HUES48 (cell line): ENCODE measurements at regions not wholly inside any gene's neighbourhood (a gene's known extent, or its start where the extent isn't known, plus 50 kb on each side); places are given as distances from the start of the nearest gene placed in this dataset.

Experiments used
- H3K27ac ChIP-seq: one replicate; pipeline ENCODE4 v1.7.0; 2013; ENCODE audit warnings: low read depth, low read length, inconsistent platforms
- H3K27me3 ChIP-seq: 2 replicates; pipeline ENCODE4 v1.6.1; 2013; ENCODE audit warnings: mild to moderate bottlenecking, low read length; ENCODE audit not compliant: control insufficient read depth, insufficient read depth
- H3K36me3 ChIP-seq: 2 replicates; pipeline ENCODE4 v1.6.1; 2013; ENCODE audit warnings: low read length; ENCODE audit not compliant: control insufficient read depth, insufficient read depth
- H3K4me1 ChIP-seq: 2 replicates; pipeline ENCODE4 v1.6.1; 2013; ENCODE audit warnings: mild to moderate bottlenecking, low read length; ENCODE audit not compliant: control insufficient read depth, insufficient read depth
- H3K4me3 ChIP-seq: 2 replicates; pipeline ENCODE4 v1.5.1; 2013; ENCODE audit warnings: mild to moderate bottlenecking, low read depth, low read length
- H3K9ac ChIP-seq: 2 replicates; pipeline ENCODE4 v1.6.1; 2013; ENCODE audit warnings: mild to moderate bottlenecking, low read depth, low read length, moderate library complexity
- H3K9me3 ChIP-seq: 2 replicates; pipeline ENCODE4 v1.6.1; 2013; ENCODE audit warnings: low read length; ENCODE audit not compliant: control insufficient read depth, insufficient read depth

DNA sequence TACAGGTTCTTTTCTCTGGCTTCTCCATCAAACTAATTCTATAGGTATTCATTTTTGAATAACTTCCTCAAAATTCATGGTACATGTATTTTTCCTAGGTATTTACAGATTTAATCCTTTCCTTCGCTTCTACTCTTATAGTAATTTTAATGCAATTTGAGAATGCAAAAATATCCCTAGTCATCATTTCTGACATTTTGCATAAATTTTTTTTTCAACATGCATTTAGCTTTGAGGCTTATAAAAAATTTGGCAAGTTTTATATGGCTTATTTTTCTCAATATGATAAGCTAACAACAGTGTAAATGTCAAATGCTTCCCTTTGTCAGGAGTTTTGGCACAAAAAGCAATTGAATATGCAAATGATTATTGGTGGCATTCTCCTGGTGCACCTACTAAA lies 872.6 kb downstream of the FLRT2 start:
- no peaks in the 10 kb centered on the region for H3K4me1 ChIP-seq
- no peaks in the 10 kb centered on the region for H3K9me3 ChIP-seq
- no peak overlapping the region for H3K27ac ChIP-seq
- no peaks in the 10 kb centered on the region for H3K27me3 ChIP-seq
- H3K4me3 ChIP-seq = no peak overlapping the region
- no peaks in the 10 kb centered on the region for H3K36me3 ChIP-seq
- no peak overlapping the region for H3K9ac ChIP-seq

DNA sequence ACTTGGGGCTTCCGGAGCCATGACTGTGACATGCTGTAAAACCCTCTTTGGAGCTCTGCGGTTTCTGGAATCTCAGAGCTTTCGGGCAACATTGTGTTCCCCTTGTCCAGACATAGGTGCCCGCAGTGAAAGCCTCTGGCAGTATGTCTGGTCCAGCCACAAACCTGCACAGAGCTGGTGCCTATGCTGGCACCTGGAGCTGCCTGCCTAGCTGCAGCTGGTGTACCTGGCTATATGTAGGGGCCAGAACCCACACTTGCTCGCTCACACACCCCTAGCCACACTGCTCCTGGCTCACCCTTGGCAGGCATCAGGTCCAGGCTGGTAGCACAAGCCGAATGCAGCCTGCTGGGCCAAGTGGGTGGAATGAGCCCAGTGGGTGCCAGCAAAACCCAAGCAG lies 861.1 kb downstream of the FLRT2 start:
- H3K36me3 ChIP-seq = no peaks in the 10 kb centered on the region
- peaks cover 8% of the 10 kb centered on the region; the same call in 1 of the 2 replicates for H3K9me3 ChIP-seq
- H3K4me3 ChIP-seq = no peak overlapping the region
- no peak overlapping the region for H3K27ac ChIP-seq
- no peaks in the 10 kb centered on the region for H3K27me3 ChIP-seq
- H3K9ac ChIP-seq = no peak overlapping the region
- H3K4me1 ChIP-seq = no peaks in the 10 kb centered on the region

DNA sequence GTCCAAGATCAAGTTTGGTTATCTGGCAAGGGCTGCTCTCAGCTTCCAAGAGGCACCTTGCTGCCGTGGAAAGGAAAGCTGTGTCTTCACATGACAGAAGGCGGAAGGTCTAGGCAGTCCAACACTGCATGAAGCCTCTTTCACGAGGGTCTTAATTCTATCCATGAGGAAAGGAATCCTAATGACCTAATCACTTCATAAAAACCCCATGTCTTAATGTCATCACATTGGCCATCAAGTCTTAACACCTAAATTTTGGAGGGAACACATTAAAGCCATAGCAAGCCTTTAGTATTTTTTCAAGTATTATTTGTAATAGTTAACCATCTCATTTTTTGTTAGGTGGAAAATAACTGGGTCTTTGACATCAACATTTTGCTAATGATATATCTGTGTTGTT lies 858.3 kb downstream of the FLRT2 start:
- peaks cover 8% of the 10 kb centered on the region; the same call in 1 of the 2 replicates for H3K9me3 ChIP-seq
- H3K9ac ChIP-seq = no peak overlapping the region
- H3K4me1 ChIP-seq = no peaks in the 10 kb centered on the region
- no peak overlapping the region for H3K27ac ChIP-seq
- H3K36me3 ChIP-seq = no peaks in the 10 kb centered on the region
- H3K27me3 ChIP-seq = no peaks in the 10 kb centered on the region
- H3K4me3 ChIP-seq = no peak overlapping the region

DNA sequence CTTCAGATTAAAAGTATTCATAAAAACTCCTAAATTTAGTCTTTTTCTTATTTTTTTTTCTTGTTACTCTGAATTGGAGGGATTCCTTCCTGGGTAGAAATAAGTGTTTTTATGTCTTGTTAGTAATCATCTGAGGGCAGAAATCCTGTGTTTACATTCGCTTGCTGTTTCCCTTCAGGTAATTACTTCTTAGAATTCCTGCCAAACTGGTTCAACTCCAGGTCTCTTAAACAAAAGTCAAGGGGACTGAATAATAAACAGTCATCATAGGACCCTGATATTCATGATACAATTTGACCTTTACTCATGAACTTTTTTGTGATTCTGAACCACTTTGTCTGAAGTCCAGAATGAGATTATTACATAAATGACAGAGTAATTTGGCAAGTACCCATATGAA lies 843.9 kb downstream of the FLRT2 start:
- Histone ChIP-seq H3K36me3 (no peaks in the 10 kb centered on the region), H3K9ac (no peak overlapping the region), H3K4me3 (no peak overlapping the region), H3K9me3 (peaks cover 27% of the 10 kb centered on the region), H3K27me3 (no peaks in the 10 kb centered on the region), H3K27ac (no peak overlapping the region), H3K4me1 (no peaks in the 10 kb centered on the region)

DNA sequence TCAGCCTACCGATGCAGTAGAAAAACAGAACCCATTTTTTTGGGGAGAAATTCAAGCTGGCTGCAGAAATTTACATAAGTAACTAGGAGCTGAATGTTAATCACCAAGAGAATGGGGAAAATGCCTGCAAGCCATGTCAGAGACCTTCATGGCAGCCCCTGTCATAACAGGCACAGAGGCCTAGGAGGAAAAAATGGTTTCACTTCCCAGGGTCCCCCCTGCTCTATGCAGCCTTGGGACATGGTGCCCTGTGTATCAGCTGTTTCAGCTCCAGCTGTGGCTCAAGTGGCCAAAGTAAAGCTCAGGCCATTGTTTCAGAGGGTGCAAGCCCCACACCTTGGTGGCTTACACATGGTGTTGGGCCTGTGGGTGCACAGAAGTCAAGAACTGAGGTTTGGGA lies 842.5 kb downstream of the FLRT2 start:
- H3K4me1 ChIP-seq = no peaks in the 10 kb centered on the region
- no peak overlapping the region for H3K9ac ChIP-seq
- H3K9me3 ChIP-seq = peaks cover 27% of the 10 kb centered on the region

DNA sequence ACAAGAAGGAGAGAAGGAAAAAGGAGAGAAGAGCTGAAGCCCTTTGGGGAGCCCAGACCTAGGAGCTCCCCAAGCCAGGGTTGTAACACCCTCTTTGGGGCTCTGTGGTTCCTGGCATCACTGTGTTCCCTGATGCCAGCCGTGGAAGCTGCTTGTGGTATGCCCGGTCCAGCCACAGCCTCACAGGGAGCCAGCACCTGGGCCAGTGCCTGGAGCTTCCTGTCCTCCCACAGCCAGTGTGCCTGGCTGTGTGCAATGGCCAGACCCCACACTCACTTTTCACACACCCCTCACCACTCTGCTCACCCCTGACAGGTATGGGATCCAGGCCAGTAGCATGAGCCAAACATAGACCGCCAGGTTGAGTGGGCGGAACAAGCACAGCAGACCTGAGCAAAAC lies 834.7 kb downstream of the FLRT2 start:
- H3K27me3 ChIP-seq = no peaks in the 10 kb centered on the region
- no peak overlapping the region for H3K9ac ChIP-seq
- H3K9me3 ChIP-seq = no peaks in the 10 kb centered on the region
- H3K27ac ChIP-seq = no peak overlapping the region
- H3K4me1 ChIP-seq = peaks cover 1% of the 10 kb centered on the region; the same call in 1 of the 2 replicates
- H3K36me3 ChIP-seq = no peaks in the 10 kb centered on the region
- H3K4me3 ChIP-seq = no peak overlapping the region

More for the DNA sequence above, 842.5 kb downstream of the FLRT2 start:
- Histone ChIP-seq H3K27me3 (no peaks in the 10 kb centered on the region), H3K4me3 (no peak overlapping the region), H3K36me3 (no peaks in the 10 kb centered on the region), H3K27ac (no peak overlapping the region)

DNA sequence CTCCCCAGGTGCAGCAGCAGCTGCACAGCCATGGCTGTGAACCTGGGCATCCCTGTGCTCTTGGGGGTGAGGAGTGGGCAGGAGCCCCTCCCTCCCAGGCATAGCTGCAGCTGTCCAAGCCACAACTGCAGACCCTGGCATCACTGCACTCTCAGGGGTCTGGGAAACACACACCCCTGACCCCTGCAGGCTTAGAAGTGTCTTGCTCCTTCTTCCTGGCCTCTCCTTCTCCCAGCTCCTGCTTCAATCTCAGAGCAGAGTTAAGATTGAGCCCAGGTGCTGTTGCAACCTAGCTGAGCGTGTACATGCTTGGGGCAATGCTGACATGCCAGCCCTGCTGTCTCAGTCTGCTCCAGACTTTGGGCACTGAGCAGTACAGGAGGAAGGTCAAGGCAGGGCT lies 833.6 kb downstream of the FLRT2 start:
- no peak overlapping the region for H3K9ac ChIP-seq
- H3K36me3 ChIP-seq = no peaks in the 10 kb centered on the region
- peaks cover 4% of the 10 kb centered on the region; the same call in 1 of the 2 replicates for H3K4me1 ChIP-seq
- H3K9me3 ChIP-seq = no peaks in the 10 kb centered on the region
- H3K27me3 ChIP-seq = no peaks in the 10 kb centered on the region
- no peak overlapping the region for H3K27ac ChIP-seq
- no peak overlapping the region for H3K4me3 ChIP-seq

DNA sequence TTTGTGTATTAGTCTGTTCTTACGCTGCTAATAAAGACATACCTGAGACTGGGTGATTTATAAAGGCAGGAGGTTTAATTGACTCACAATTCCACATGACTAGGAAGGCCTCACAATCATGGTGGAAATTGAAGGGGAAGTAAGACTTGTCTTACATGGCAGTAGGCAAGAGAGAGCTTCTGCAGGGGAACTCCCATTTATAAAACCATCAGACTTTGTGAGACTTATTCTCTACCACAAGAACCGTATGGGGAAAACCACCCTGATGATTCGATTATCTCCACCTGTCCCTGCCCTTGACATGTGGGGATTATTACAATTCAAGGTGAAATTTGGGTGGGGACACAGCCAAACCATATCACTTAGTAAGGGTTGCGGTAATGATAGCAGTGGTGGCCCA lies 833.1 kb downstream of the FLRT2 start:
- Histone ChIP-seq H3K27ac (no peak overlapping the region), H3K4me1 (peaks cover 4% of the 10 kb centered on the region; the same call in 1 of the 2 replicates), H3K9me3 (no peaks in the 10 kb centered on the region), H3K9ac (no peak overlapping the region), H3K36me3 (no peaks in the 10 kb centered on the region), H3K4me3 (no peak overlapping the region), H3K27me3 (no peaks in the 10 kb centered on the region)

DNA sequence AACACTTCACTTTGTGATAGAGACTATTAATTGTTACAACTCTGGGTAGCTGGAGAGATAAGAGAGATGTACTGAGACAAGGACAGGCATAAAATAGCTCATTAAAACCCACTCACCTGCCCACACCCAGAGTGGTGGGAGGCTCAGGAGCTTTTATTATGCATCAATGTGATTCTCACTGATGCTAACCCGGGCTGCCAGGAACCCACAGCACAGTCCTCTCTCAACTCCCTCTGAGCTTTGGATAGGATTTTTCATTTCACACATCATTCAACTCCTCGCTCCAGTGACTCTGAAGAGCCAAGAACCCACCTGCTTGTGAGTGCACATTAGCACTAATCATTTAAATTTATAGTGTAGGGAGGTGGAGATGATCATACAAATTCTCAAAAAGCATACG lies 827.9 kb downstream of the FLRT2 start:
- Histone ChIP-seq H3K9ac (no peak overlapping the region), H3K4me3 (no peak overlapping the region), H3K36me3 (no peaks in the 10 kb centered on the region), H3K9me3 (no peaks in the 10 kb centered on the region), H3K27ac (no peak overlapping the region), H3K27me3 (no peaks in the 10 kb centered on the region), H3K4me1 (peaks cover 4% of the 10 kb centered on the region; the same call in 1 of the 2 replicates)

DNA sequence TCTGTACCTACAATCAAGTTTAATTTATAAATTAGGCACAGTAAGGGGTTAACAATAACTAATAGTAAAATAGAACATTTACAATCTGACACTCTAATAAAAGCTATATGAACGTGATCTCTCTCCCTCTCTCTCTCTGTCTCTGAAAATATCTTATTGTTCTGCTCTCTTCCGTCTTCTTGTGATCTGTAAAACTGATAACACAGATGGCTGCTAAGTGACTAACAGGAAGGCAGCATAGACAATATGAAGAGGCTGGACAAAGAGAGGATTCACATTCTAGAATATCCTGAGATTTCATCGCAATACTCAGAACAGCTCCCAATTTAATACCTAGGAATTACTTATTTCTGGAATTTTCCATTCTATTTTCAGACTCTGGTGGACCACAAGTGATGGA lies 827.2 kb downstream of the FLRT2 start:
- H3K27me3 ChIP-seq = no peaks in the 10 kb centered on the region
- H3K4me3 ChIP-seq = no peak overlapping the region
- no peaks in the 10 kb centered on the region for H3K9me3 ChIP-seq
- H3K27ac ChIP-seq = no peak overlapping the region
- no peaks in the 10 kb centered on the region for H3K36me3 ChIP-seq
- H3K4me1 ChIP-seq = peaks cover 4% of the 10 kb centered on the region; the same call in 1 of the 2 replicates
- H3K9ac ChIP-seq = no peak overlapping the region

DNA sequence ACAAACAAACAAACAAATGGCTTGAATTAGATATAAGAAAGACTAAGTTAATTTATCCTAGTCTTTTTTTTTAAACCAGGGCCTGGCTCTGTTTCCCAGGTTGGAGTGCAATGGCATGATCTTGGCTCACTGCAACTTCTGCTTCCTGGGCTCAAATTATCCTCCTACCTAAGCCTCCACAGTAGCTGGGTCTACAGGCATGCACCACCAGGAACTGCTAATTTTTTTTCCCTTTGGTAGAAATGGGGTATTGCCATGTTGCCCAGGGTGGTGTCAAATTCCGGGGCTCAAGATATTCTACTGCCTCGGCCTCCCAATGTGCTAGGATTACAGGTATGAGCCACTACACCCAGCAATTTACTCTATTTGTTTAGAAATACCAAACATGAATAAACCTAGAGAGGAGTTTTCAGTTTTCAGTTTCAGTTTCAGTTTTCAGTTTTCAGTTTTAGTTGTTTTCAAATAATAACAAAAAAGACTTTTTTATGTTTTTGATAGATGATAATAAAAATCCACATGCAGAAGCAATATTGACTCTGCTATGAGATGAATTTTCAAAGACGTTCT lies 817.0 kb downstream of the FLRT2 start:
- Histone ChIP-seq H3K4me1 (no peaks in the 10 kb centered on the region), H3K27me3 (no peaks in the 10 kb centered on the region), H3K9ac (no peak overlapping the region), H3K27ac (no peak overlapping the region), H3K4me3 (no peak overlapping the region), H3K9me3 (no peaks in the 10 kb centered on the region), H3K36me3 (no peaks in the 10 kb centered on the region)
